ENCODE measurements at regions not wholly inside any gene's neighbourhood (a gene's known extent, or its start where the extent isn't known, plus 50 kb on each side); places are given as distances from the start of the nearest gene placed in this dataset.

- TF ChIP-seq ZNF652 (CRISPR knock-in tag; IDR thresholded peaks at IDR 0.05; ENCODE audit: borderline replicate concordance, low read depth) (no peak; the same call in 1 of the 2 replicates), ZNF230 (CRISPR knock-in tag; IDR thresholded peaks at IDR 0.05) (no peak), MTA3 (CRISPR knock-in tag; IDR thresholded peaks at IDR 0.05) (no peak), ARID2 (CRISPR knock-in tag; IDR thresholded peaks at IDR 0.05; ENCODE audit: borderline replicate concordance) (no peak), MAZ (IDR thresholded peaks at IDR 0.05; ENCODE audit: borderline replicate concordance, low read depth, low read length) (no peak), MAZ (CRISPR knock-in tag; IDR thresholded peaks at IDR 0.05; ENCODE audit: low read depth) (no peak), KLF12 (CRISPR knock-in tag; IDR thresholded peaks at IDR 0.05; ENCODE audit: borderline replicate concordance) (no peak), SIN3B (IDR thresholded peaks at IDR 0.05; ENCODE audit: low read length) (no peak), ZNF800 (CRISPR knock-in tag; IDR thresholded peaks at IDR 0.05) (no peak), ZNF761 (CRISPR knock-in tag; conservative IDR thresholded peaks at IDR 0.05) (peak; percentile 89; the same call in 1 of the 2 replicates), ZSCAN31 (CRISPR knock-in tag; IDR thresholded peaks at IDR 0.05; ENCODE audit: low read depth) (no peak), MTF2 (CRISPR knock-in tag; IDR thresholded peaks at IDR 0.05; ENCODE audit: borderline replicate concordance) (no peak), ELF4 (CRISPR knock-in tag; IDR thresholded peaks at IDR 0.05; ENCODE audit: borderline replicate concordance) (no peak), AHDC1 (CRISPR knock-in tag; IDR thresholded peaks at IDR 0.05; ENCODE audit: borderline replicate concordance) (peak; percentile 99), FOXK2 (IDR thresholded peaks at IDR 0.05) (peak; percentile 71), KDM5A (IDR thresholded peaks at IDR 0.05; ENCODE audit: borderline replicate concordance, low read length) (no peak), GPN1 (CRISPR knock-in tag; IDR thresholded peaks at IDR 0.05; ENCODE audit: borderline replicate concordance) (no peak), WIZ (CRISPR knock-in tag; IDR thresholded peaks at IDR 0.05) (no peak), ARNT2 (CRISPR knock-in tag; IDR thresholded peaks at IDR 0.05; ENCODE audit: low read depth) (peak; percentile 61; the same call in 1 of the 2 replicates), ZSCAN29 (CRISPR knock-in tag; conservative IDR thresholded peaks at IDR 0.05) (peak; percentile 63; the same call in 1 of the 2 replicates), SAFB2 (CRISPR knock-in tag; IDR thresholded peaks at IDR 0.05; ENCODE audit: borderline replicate concordance, low read depth) (no peak), GMEB2 (CRISPR knock-in tag; IDR thresholded peaks at IDR 0.05; ENCODE audit: low read depth) (no peak), ZNF24 (IDR thresholded peaks at IDR 0.05) (peak; percentile 84)
These were observed 391.5 kb downstream of the FGF10 start (continued) for GRCh38 chr5:43997647-43998272.

Measured in HepG2 (cell line).